GM12891 (cell line): ENCODE measurements at regions not wholly inside any gene's neighbourhood (a gene's known extent, or its start where the extent isn't known, plus 50 kb on each side); places are given as distances from the start of the nearest gene placed in this dataset.

Experiments used
- POLR2A ChIP-seq: IDR thresholded peaks from 2 replicates; pipeline ENCODE4 v1.6.1; 2011; ENCODE audit warnings: low read depth, low read length, control low read depth
- POLR2AphosphoS5 ChIP-seq: IDR thresholded peaks from 2 replicates; pipeline ENCODE4 v1.6.1; 2011; ENCODE audit warnings: low read depth, low read length, control low read depth
- POU2F2 ChIP-seq: IDR thresholded peaks from 2 replicates; pipeline ENCODE4 v1.6.1; 2011; ENCODE audit warnings: low read depth, mild to moderate bottlenecking, control low read depth, low read length, moderate library complexity
- SPI1 ChIP-seq: IDR thresholded peaks from 2 replicates; pipeline ENCODE4 v1.6.1; 2011; ENCODE audit warnings: low read depth, low read length, control low read depth
- TAF1 ChIP-seq: IDR thresholded peaks from 2 replicates; pipeline ENCODE4 v1.6.1; 2011; ENCODE audit warnings: low read depth, low read length, control low read depth

GRCh38 chr5:10827571-10827970 lies 66.5 kb upstream of the DAP start:
- TF ChIP-seq POLR2A (no peak), POLR2AphosphoS5 (no peak), SPI1 (no peak), POU2F2 (no peak), TAF1 (no peak)
